Right lobe of liver (tissue), 6 donors: ENCODE measurements at regions not wholly inside any gene's neighbourhood (a gene's known extent, or its start where the extent isn't known, plus 50 kb on each side); places are given as distances from the start of the nearest gene placed in this dataset.

Experiments
- ATAC-seq, 4 donors: fragments of 200-7000 bp; cut with Tn5 transposase; one replicate each; pipeline ENCODE4 v1.9.1; 2020; ENCODE audit warnings: mild to moderate bottlenecking in 4 of 4, moderate library complexity in 4 of 4
- DNase-seq, 3 donors: peaks; one replicate each; pipeline ENCODE4 v3.0.0-alpha.2; 2020
- H3K27ac ChIP-seq, 3 donors: fragments of 200-600 bp; one replicate each; pipeline ENCODE4 v1.8.0; 2022
- H3K27me3 ChIP-seq, 2 donors: fragments of 200-600 bp; one replicate each; pipeline ENCODE4 v1.8.0; 2022
- H3K36me3 ChIP-seq, 4 donors: fragments of 200-600 bp; sonication (generic) in 1 of 4; one replicate each; pipeline versions ENCODE4 v1.5.1 to v1.8.0; 2017 to 2022; ENCODE audit warnings: control low read depth in 1 of 4
- H3K4me1 ChIP-seq, 4 donors: fragments of 200-600 bp; sonication (generic) in 1 of 4; one replicate each; pipeline versions ENCODE4 v1.5.1 to v1.8.0; 2017 to 2022; ENCODE audit warnings: control low read depth in 1 of 4
- H3K4me3 ChIP-seq, 3 donors: fragments of 200-600 bp; one replicate each; pipeline ENCODE4 v1.8.0; 2022
- H3K9me3 ChIP-seq, 4 donors: fragments of 200-600 bp; sonication (generic) in 1 of 4; one replicate each; pipeline versions ENCODE4 v1.5.1 to v1.8.0; 2017 to 2022; ENCODE audit warnings: control low read depth in 1 of 4
- POLR2A ChIP-seq: fragments of 450-650 bp; IDR thresholded peaks from one replicate; pipeline ENCODE4 v1.6.1; 2017; ENCODE audit warnings: antibody characterized with exemption, mild to moderate bottlenecking
- WGBS: methylation state at CpG from one replicate; pipeline ENCODE4 v1.1.6; 2018; ENCODE audit warnings: low coverage, low lambda C conversion rate; ENCODE audit not compliant: insufficient coverage; ENCODE audit errors: missing lambda C conversion rate; 5-methylcytosine and 5-hydroxymethylcytosine counted together
- intact Hi-C, 2 donors: fragments of 100-400 bp; cut with DNase I; formaldehyde crosslinking; loops; one replicate each; pipeline versions ENCODE4 v1.11.2 to v1.14.1; 2022
- TF ChIP-seq, protein P1 (sequence below), 4 donors: fragments of 200-600 bp in 3 of 4; fragments of 450-650 bp in 1 of 4; IDR thresholded peaks; one replicate each; pipeline versions ENCODE4 v1.5.1 to v1.8.0; 2016 to 2022; ENCODE audit warnings: antibody characterized with exemption in 4 of 4, mild to moderate bottlenecking in 2 of 4
- donor health status: DM: no; HTN: yes; CAD: no.
- donor health status: DM: no; HTN: no; CAD: no.
- donor health status: DM: no; HTN: no; CAD: no.
- donor health status: DM: no; HTN: yes; CAD: no.
- donor health status: DM: no; HTN: yes; CAD: no.

DNA sequence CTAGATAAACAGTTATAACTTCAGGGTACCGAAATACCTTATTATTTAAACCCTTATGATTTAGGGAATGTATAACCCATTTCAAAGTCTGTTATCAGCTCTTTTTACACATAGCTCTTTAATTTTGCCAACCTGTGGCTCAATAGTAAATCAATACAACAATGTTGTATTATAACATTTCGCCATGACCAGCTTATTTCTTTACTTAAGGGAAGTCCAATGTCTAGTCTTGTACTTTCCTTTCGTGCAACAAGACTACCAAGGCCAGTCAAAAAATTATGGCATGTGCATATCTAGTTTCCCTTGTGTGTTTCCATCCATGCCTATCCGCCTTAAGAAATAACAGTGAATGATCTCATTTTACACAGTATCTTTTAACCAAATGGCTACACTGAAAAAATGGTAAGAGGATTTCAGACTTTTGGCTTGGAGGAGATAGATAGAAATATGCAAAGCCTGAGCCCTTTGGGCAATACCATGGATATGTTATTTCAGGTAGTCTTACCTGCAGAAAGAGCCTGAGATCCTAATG lies 239.5 kb upstream of the RPS23 start:
- TF ChIP-seq, protein P1, sequence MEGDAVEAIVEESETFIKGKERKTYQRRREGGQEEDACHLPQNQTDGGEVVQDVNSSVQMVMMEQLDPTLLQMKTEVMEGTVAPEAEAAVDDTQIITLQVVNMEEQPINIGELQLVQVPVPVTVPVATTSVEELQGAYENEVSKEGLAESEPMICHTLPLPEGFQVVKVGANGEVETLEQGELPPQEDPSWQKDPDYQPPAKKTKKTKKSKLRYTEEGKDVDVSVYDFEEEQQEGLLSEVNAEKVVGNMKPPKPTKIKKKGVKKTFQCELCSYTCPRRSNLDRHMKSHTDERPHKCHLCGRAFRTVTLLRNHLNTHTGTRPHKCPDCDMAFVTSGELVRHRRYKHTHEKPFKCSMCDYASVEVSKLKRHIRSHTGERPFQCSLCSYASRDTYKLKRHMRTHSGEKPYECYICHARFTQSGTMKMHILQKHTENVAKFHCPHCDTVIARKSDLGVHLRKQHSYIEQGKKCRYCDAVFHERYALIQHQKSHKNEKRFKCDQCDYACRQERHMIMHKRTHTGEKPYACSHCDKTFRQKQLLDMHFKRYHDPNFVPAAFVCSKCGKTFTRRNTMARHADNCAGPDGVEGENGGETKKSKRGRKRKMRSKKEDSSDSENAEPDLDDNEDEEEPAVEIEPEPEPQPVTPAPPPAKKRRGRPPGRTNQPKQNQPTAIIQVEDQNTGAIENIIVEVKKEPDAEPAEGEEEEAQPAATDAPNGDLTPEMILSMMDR (IDR thresholded peaks at IDR 0.05): no peak
- TF ChIP-seq POLR2A: no peak
- no peaks in the 10 kb centered on the region for H3K4me1 ChIP-seq
- intact Hi-C loops: no loop called here
- no peaks in the 10 kb centered on the region for H3K36me3 ChIP-seq
- H3K4me3 ChIP-seq: no peak overlapping the region
- H3K27me3 ChIP-seq: no peaks in the 10 kb centered on the region
- no peak overlapping the region for H3K27ac ChIP-seq
- no peaks in the 10 kb centered on the region for H3K9me3 ChIP-seq
- DNase-seq (no peak), ATAC-seq (peak; percentile 29 to 59 (median 44))
- WGBS: 42% methylated on average over 4 of the region's 4 CpGs

DNA sequence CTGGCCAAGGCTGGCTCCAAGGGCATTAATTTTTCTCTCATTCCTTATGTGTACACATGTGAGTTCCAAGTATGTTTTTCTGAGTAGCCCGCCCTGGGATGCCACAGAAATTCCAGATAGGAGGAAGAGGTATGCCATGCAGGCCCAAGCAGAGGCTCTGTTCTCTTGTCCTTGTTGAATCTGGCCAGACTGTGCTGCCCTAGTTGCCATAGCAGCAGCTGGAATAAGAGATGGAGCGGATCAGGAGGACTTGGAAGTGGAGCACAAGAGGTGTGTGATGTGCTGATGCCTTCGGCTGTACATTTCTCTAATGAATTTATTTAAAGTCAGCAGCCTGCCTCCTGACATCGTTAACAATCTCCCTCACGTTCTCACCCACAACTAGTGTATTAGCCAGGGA lies 235.6 kb upstream of the RPS23 start:
- H3K4me1 ChIP-seq: no peaks in the 10 kb centered on the region
- 70% methylated on average over 5 of the region's 5 CpGs for WGBS
- no peaks in the 10 kb centered on the region for H3K36me3 ChIP-seq
- intact Hi-C loops: no loop called here
- H3K9me3 ChIP-seq: no peaks in the 10 kb centered on the region
- H3K27ac ChIP-seq: no peak overlapping the region
- no peak for ATAC-seq
- H3K27me3 ChIP-seq: no peaks in the 10 kb centered on the region
- TF ChIP-seq POLR2A: no peak
- TF ChIP-seq, protein P1 (IDR thresholded peaks at IDR 0.05): no peak
- no peak overlapping the region for H3K4me3 ChIP-seq
- no peak for DNase-seq

DNA sequence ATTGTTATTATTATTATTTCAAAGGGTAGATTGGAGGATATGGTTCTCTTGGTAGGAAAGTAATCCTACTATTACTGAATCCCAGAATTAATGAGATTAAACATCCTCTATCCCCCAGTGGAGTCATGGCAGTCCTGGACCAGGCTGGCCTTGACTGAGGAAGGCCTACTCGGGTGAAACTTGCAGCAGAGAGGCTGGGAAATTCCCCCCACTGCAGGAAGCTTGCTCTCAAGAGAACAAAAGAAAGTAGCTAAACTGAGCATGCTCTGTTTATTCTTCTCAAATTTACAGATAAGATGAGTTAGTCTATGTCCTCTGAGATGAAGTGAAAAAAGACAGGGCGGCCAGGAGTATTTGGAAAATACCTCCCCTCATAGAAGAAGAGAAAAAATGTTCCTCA lies 233.9 kb upstream of the RPS23 start:
- no peak overlapping the region for H3K4me3 ChIP-seq
- DNase-seq (no peak), ATAC-seq (no peak)
- no peak for TF ChIP-seq POLR2A
- TF ChIP-seq, protein P1 (IDR thresholded peaks at IDR 0.05): no peak
- no peaks in the 10 kb centered on the region for H3K27me3 ChIP-seq
- WGBS: 63% methylated on average over 2 of the region's 2 CpGs
- intact Hi-C loops: no loop called here
- no peaks in the 10 kb centered on the region for H3K36me3 ChIP-seq
- no peaks in the 10 kb centered on the region for H3K9me3 ChIP-seq
- H3K4me1 ChIP-seq: no peaks in the 10 kb centered on the region
- no peak overlapping the region for H3K27ac ChIP-seq

DNA sequence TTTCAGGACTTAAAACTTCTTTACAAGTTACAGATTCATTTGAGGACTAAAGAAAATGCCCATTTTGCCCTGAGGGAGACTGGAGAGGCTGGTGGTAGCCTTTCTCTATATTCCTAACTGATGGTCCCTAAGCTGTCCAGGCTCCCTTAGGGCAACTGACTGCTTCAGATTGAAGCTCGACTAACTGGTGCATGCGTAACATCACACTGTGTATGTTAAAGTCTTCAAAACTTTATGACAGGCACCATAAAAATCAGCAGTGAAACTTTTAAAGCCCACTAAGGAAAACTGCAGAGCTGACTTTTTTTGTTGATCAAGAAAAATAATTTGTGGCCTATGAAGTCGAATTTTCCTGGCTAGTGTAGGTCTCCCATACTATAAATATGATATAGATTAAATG lies 233.0 kb upstream of the RPS23 start:
- WGBS: 79% methylated on average over 3 of the region's 3 CpGs
- Histone ChIP-seq H3K27me3 (no peaks in the 10 kb centered on the region), H3K27ac (no peak overlapping the region)

More for the DNA sequence above, 233.0 kb upstream of the RPS23 start:
- intact Hi-C loops: no loop called here
- Histone ChIP-seq H3K4me1 (no peaks in the 10 kb centered on the region), H3K4me3 (no peak overlapping the region), H3K9me3 (no peaks in the 10 kb centered on the region), H3K36me3 (no peaks in the 10 kb centered on the region)
- no peak for ATAC-seq
- TF ChIP-seq, protein P1 (IDR thresholded peaks at IDR 0.05): no peak
- TF ChIP-seq POLR2A: no peak
- no peak for DNase-seq
